ENCODE measurements at regions not wholly inside any gene's neighbourhood (a gene's known extent, or its start where the extent isn't known, plus 50 kb on each side); places are given as distances from the start of the nearest gene placed in this dataset.

GRCh38 chr3:66854601-66855151 lies 143.4 kb upstream of the KBTBD8 start:
- DNase-seq (ENCODE audit: low spot score) = no peak

GRCh38 chr3:66856533-66856932 lies 141.6 kb upstream of the KBTBD8 start:
- no peak for DNase-seq (ENCODE audit: low spot score)

- no peak for DNase-seq (ENCODE audit: low spot score)
Measured at GRCh38 chr3:66858656-66859381, 139.3 kb upstream of the KBTBD8 start.

- DNase-seq (ENCODE audit: low spot score) = no peak
Measured at GRCh38 chr3:66860771-66861170, 137.3 kb upstream of the KBTBD8 start.

- no peak for DNase-seq (ENCODE audit: low spot score)
Measured at GRCh38 chr3:66863205-66864111, 134.6 kb upstream of the KBTBD8 start.

- DNase-seq (ENCODE audit: low spot score) = no peak
Measured at GRCh38 chr3:66884659-66885058, 113.4 kb upstream of the KBTBD8 start.

GRCh38 chr3:66885326-66886000 lies 112.6 kb upstream of the KBTBD8 start:
- no peak for DNase-seq (ENCODE audit: low spot score)

GRCh38 chr3:66889750-66890494 lies 108.2 kb upstream of the KBTBD8 start:
- DNase-seq (ENCODE audit: low spot score) = no peak

GRCh38 chr3:66898155-66898554 lies 100.0 kb upstream of the KBTBD8 start:
- DNase-seq (ENCODE audit: low spot score) = no peak

- DNase-seq (ENCODE audit: low spot score) = no peak
Measured at GRCh38 chr3:66904336-66904735, 93.8 kb upstream of the KBTBD8 start.

GRCh38 chr3:66904831-66905493 lies 93.1 kb upstream of the KBTBD8 start:
- DNase-seq (ENCODE audit: low spot score) = no peak

- no peak for DNase-seq (ENCODE audit: low spot score)
Measured at GRCh38 chr3:66907136-66907535, 91.0 kb upstream of the KBTBD8 start.

GRCh38 chr3:66910266-66911055 lies 87.6 kb upstream of the KBTBD8 start:
- DNase-seq (ENCODE audit: low spot score) = no peak

- no peak for DNase-seq (ENCODE audit: low spot score)
Measured at GRCh38 chr3:66912306-66912705, 85.8 kb upstream of the KBTBD8 start.

GRCh38 chr3:66922058-66922457 lies 76.0 kb upstream of the KBTBD8 start:
- no peak for DNase-seq (ENCODE audit: low spot score)

GRCh38 chr3:66923969-66924368 lies 74.1 kb upstream of the KBTBD8 start:
- DNase-seq (ENCODE audit: low spot score) = no peak

- no peak for DNase-seq (ENCODE audit: low spot score)
Measured at GRCh38 chr3:66928252-66928651, 69.9 kb upstream of the KBTBD8 start.

- no peak for DNase-seq (ENCODE audit: low spot score)
Measured at GRCh38 chr3:66931291-66931690, 66.8 kb upstream of the KBTBD8 start.

- DNase-seq (ENCODE audit: low spot score) = no peak
Measured at GRCh38 chr3:66931699-66932098, 66.4 kb upstream of the KBTBD8 start.

GRCh38 chr3:66933233-66933632 lies 64.9 kb upstream of the KBTBD8 start:
- DNase-seq (ENCODE audit: low spot score) = no peak

Data from AG20443 (cell line).